ENCODE measurements at regions not wholly inside any gene's neighbourhood (a gene's known extent, or its start where the extent isn't known, plus 50 kb on each side); places are given as distances from the start of the nearest gene placed in this dataset.

- H3K27me3 ChIP-seq, result no peaks in the 10 kb centered on the region
- intact Hi-C loops (cut with DNase I), result no loop called here
- H3K4me1 ChIP-seq, result no peaks in the 10 kb centered on the region
- H3K4me3 ChIP-seq, result no peak overlapping the region
- H3K9me3 ChIP-seq, result no peaks in the 10 kb centered on the region
- ATAC-seq (peak in 2 of 4 donors; percentile 54 to 85), DNase-seq (no peak)
- no peak overlapping the region for H3K27ac ChIP-seq
- H3K36me3 ChIP-seq, result no peaks in the 10 kb centered on the region
- 94% methylated on average over 2 of the region's 2 CpGs for WGBS (ENCODE audit: insufficient coverage, low coverage, low lambda C conversion rate, missing lambda C conversion rate)
- no peak for TF ChIP-seq POLR2A (IDR thresholded peaks at IDR 0.05)
- TF ChIP-seq CTCF (IDR thresholded peaks at IDR 0.05), result no peak
These were observed 148.9 kb upstream of the CPEB2 start for GRCh38 chr4:14853176-14853943.

GRCh38 chr4:14855719-14856061, 146.6 kb upstream of the CPEB2 start:
- intact Hi-C loops (cut with DNase I), result no loop called here
- Histone ChIP-seq H3K4me1 (no peaks in the 10 kb centered on the region), H3K36me3 (no peaks in the 10 kb centered on the region), H3K4me3 (no peak overlapping the region), H3K27me3 (no peaks in the 10 kb centered on the region), H3K9me3 (no peaks in the 10 kb centered on the region), H3K27ac (no peak overlapping the region)
- DNase-seq (no peak), ATAC-seq (no peak)
- WGBS (ENCODE audit: insufficient coverage, low coverage, low lambda C conversion rate, missing lambda C conversion rate), result 76% methylated on average over 4 of the region's 4 CpGs
- TF ChIP-seq POLR2A (IDR thresholded peaks at IDR 0.05), result no peak
- no peak for TF ChIP-seq CTCF (IDR thresholded peaks at IDR 0.05)

GRCh38 chr4:14856062-14856933, 146.0 kb upstream of the CPEB2 start:
- DNase-seq (no peak), ATAC-seq (peak in 2 of 4 donors; percentile 40 to 77)
- H3K36me3 ChIP-seq, result no peaks in the 10 kb centered on the region
- no peak overlapping the region for H3K27ac ChIP-seq
- H3K4me1 ChIP-seq, result no peaks in the 10 kb centered on the region
- no peak overlapping the region for H3K4me3 ChIP-seq
- WGBS (ENCODE audit: insufficient coverage, low coverage, low lambda C conversion rate, missing lambda C conversion rate), result 35% methylated on average over 5 of the region's 5 CpGs
- H3K27me3 ChIP-seq, result no peaks in the 10 kb centered on the region
- no peak for TF ChIP-seq POLR2A (IDR thresholded peaks at IDR 0.05)
- TF ChIP-seq CTCF (IDR thresholded peaks at IDR 0.05), result no peak
- no peaks in the 10 kb centered on the region for H3K9me3 ChIP-seq
- intact Hi-C loops (cut with DNase I), result no loop called here

- TF ChIP-seq CTCF (IDR thresholded peaks at IDR 0.05), result no peak
- no peak for TF ChIP-seq POLR2A (IDR thresholded peaks at IDR 0.05)
- WGBS (ENCODE audit: insufficient coverage, low coverage, low lambda C conversion rate, missing lambda C conversion rate), result 82% methylated on average over 5 of the region's 5 CpGs
These were observed 145.4 kb upstream of the CPEB2 start for GRCh38 chr4:14856934-14857235.

More at GRCh38 chr4:14856934-14857235, 145.4 kb upstream of the CPEB2 start:
- H3K9me3 ChIP-seq, result no peaks in the 10 kb centered on the region
- DNase-seq, result no peak
- H3K4me3 ChIP-seq, result no peak overlapping the region
- H3K4me1 ChIP-seq, result no peaks in the 10 kb centered on the region
- H3K27ac ChIP-seq, result no peak overlapping the region
- no peaks in the 10 kb centered on the region for H3K27me3 ChIP-seq
- no peaks in the 10 kb centered on the region for H3K36me3 ChIP-seq
- intact Hi-C loops (cut with DNase I), result no loop called here
- no peak for ATAC-seq
